A549 (cell line): ENCODE measurements at regions not wholly inside any gene's neighbourhood (a gene's known extent, or its start where the extent isn't known, plus 50 kb on each side); places are given as distances from the start of the nearest gene placed in this dataset.
"Not testable (repeated sequence)": the region's sequence is repeated elsewhere in the genome, so short reads cannot be mapped to it uniquely, and the experiment has no call there.

Experiments
- KDM1A ChIP-seq: fragments of 200-600 bp; sonication (generic); IDR thresholded peaks from 2 replicates; pipeline ENCODE4 v1.6.1; 2016; ENCODE audit warnings: low read depth, mild to moderate bottlenecking
- NR3C1 ChIP-seq: fragments of >200 bp; sonication (Bioruptor Twin); formaldehyde crosslinking; IDR thresholded peaks from 3 replicates; pipeline ENCODE4 v1.6.1; 2017

GRCh38 chr12:31182571-31182970, 108.9 kb downstream of the DDX11 start:
- not testable (repeated sequence) for TF ChIP-seq NR3C1, KDM1A
